HCT116 (cell line): ENCODE measurements at regions not wholly inside any gene's neighbourhood (a gene's known extent, or its start where the extent isn't known, plus 50 kb on each side); places are given as distances from the start of the nearest gene placed in this dataset.

Source experiments
- ATAC-seq: fragments of 200-7000 bp; cut with Tn5 transposase; 2 replicates; pipeline ENCODE4 v1.9.1; 2020; ENCODE audit warnings: mild to moderate bottlenecking, moderate library complexity
- BruUV-seq: library from RNA; stranded (reverse); fragments of 400-500 nt; replicated peaks from 2 replicates; lab custom pipeline; 2021; lab: Mats Ljungman, UMichigan
- CTCF ChIA-PET: fragments of 300-600 bp; sonication (Branson Sonifier 250); formaldehyde crosslinking; loops from one replicate; lab custom pipeline; 2021; ENCODE audit warnings: antibody characterized with exemption; lab: Charles Lee
- POLR2A ChIA-PET: fragments of 300-600, 350-600 bp; sonication (Branson Sonifier 250); formaldehyde crosslinking; loops from one replicate; lab custom pipeline; 2021; ENCODE audit warnings: antibody characterized with exemption; lab: Charles Lee
- RAD21 ChIA-PET, 2 experiments: fragments of 300-600 bp; sonication (Branson Sonifier 250); formaldehyde crosslinking; loops; one replicate each; lab custom pipeline; 2023; ENCODE audit warnings: low total read pairs in 2 of 2; ENCODE audit not compliant: uncharacterized antibody in 2 of 2, unreplicated experiment in 2 of 2, low non-redundant PET in 1 of 2; lab: Charles Lee
- DNase-seq: peaks from one replicate; pipeline ENCODE4 v3.0.0-alpha.2; 2010; ENCODE audit warnings: low read depth, low spot score
- H2AFZ ChIP-seq: fragments of 200-600 bp; shearing (Covaris generic), sonication (generic); 2 replicates; pipeline ENCODE4 v1.6.1; 2017; ENCODE audit warnings: low read depth, mixed run types, mixed read lengths, antibody characterized with exemption, low read length; ENCODE audit not compliant: poor library complexity, severe bottlenecking
- H3K27ac ChIP-seq: 2 replicates; pipeline ENCODE4 v1.5.1; 2012; ENCODE audit warnings: low read depth, low read length
- H3K27me3 ChIP-seq: fragments of 200-600 bp; sonication (generic); 2 replicates; pipeline ENCODE4 v1.6.1; 2016; ENCODE audit warnings: mixed run types, low read length, mixed read lengths; ENCODE audit not compliant: insufficient read depth
- H3K36me3 ChIP-seq, 2 experiments: fragments of 200-500 bp in 1 of 2; fragments of 200-600 bp in 1 of 2; sonication (Bioruptor generic) in 1 of 2; sonication (generic) in 1 of 2; 2 replicates each; pipeline versions ENCODE4 v1.5.1 to v1.6.1; 2014 to 2016; ENCODE audit warnings: low read length in 2 of 2, inconsistent platforms in 1 of 2, mixed read lengths in 1 of 2, mixed run types in 1 of 2; ENCODE audit not compliant: insufficient read depth in 2 of 2, control insufficient read depth in 1 of 2
- H3K4me1 ChIP-seq, 2 experiments: fragments of 200-600 bp in 1 of 2; sonication (generic) in 1 of 2; 2 replicates each; pipeline versions ENCODE4 v1.5.1 to v1.6.1; 2012 to 2017; ENCODE audit warnings: low read length in 2 of 2, inconsistent platforms in 1 of 2, mild to moderate bottlenecking in 1 of 2, mixed read lengths in 1 of 2, mixed run types in 1 of 2, moderate library complexity in 1 of 2; ENCODE audit not compliant: insufficient read depth in 2 of 2, control insufficient read depth in 1 of 2
- H3K4me2 ChIP-seq: fragments of 200-600 bp; sonication (generic); 2 replicates; pipeline ENCODE4 v1.6.1; 2017; ENCODE audit warnings: mixed run types, low read length, mixed read lengths
- H3K4me3 ChIP-seq, 2 experiments: fragments of 200-600 bp in 1 of 2; sonication (generic) in 1 of 2; replicated peaks in 1 of 2; 2 replicates each; pipeline ENCODE4 v1.5.1; 2011 to 2016; ENCODE audit warnings: low read length in 2 of 2, control low read depth in 1 of 2, low read depth in 1 of 2, mild to moderate bottlenecking in 1 of 2, mixed read lengths in 1 of 2, mixed run types in 1 of 2
- H3K79me2 ChIP-seq: fragments of 200-600 bp; sonication (generic); 2 replicates; pipeline ENCODE4 v1.6.1; 2017; ENCODE audit warnings: mild to moderate bottlenecking, mixed run types, low read length, moderate library complexity, mixed read lengths; ENCODE audit not compliant: insufficient read depth
- H3K9ac ChIP-seq: fragments of 200-600 bp; sonication (generic); 2 replicates; pipeline ENCODE4 v1.6.1; 2016; ENCODE audit warnings: low read length, mixed read lengths
- H3K9me2 ChIP-seq: fragments of 200-600 bp; sonication (generic), shearing (Covaris generic); 2 replicates; pipeline ENCODE4 v1.6.1; 2017; ENCODE audit warnings: mixed run types, mild to moderate bottlenecking, moderate library complexity; ENCODE audit not compliant: insufficient read depth
- H3K9me3 ChIP-seq, 2 experiments: fragments of 200-500 bp in 1 of 2; fragments of 200-600 bp in 1 of 2; sonication (Bioruptor generic) in 1 of 2; sonication (generic) in 1 of 2; 2 replicates each; pipeline ENCODE4 v1.6.1; 2014 to 2017; ENCODE audit warnings: low read length in 2 of 2, mixed read lengths in 2 of 2, inconsistent platforms in 1 of 2, low read depth in 1 of 2, mild to moderate bottlenecking in 1 of 2, mixed run types in 1 of 2, moderate library complexity in 1 of 2; ENCODE audit not compliant: control insufficient read depth in 1 of 2, insufficient read depth in 1 of 2
- H4K20me1 ChIP-seq: fragments of 200-600 bp; sonication (generic), shearing (Covaris generic); 2 replicates; pipeline ENCODE4 v1.6.1; 2017; ENCODE audit warnings: mixed run types, mild to moderate bottlenecking, moderate library complexity; ENCODE audit not compliant: insufficient read depth
- CBX3 ChIP-seq: IDR thresholded peaks from 2 replicates; pipeline ENCODE4 v1.6.1; 2012; ENCODE audit warnings: low read depth
- ELF1 ChIP-seq: IDR thresholded peaks from 2 replicates; pipeline ENCODE4 v1.6.1; 2012; ENCODE audit warnings: low read depth, borderline replicate concordance
- EZH2phosphoT487 ChIP-seq: fragments of 200-600 bp; IDR thresholded peaks from 2 replicates; pipeline ENCODE4 v1.6.1; 2018; ENCODE audit warnings: antibody characterized with exemption, borderline replicate concordance
- SRF ChIP-seq: IDR thresholded peaks from 2 replicates; pipeline ENCODE4 v1.6.1; 2012; ENCODE audit warnings: low read depth
- ZNF274 ChIP-seq: fragments of 200-500 bp; sonication (Bioruptor generic); IDR thresholded peaks from 2 replicates; pipeline ENCODE4 v1.6.1; 2014; ENCODE audit warnings: mild to moderate bottlenecking, low read depth, low read length, inconsistent platforms
- intact Hi-C: fragments of 100-400 bp; cut with micrococcal nuclease; formaldehyde crosslinking; loops from 2 replicates; pipeline ENCODE4 v1.10.0; 2022

DNA sequence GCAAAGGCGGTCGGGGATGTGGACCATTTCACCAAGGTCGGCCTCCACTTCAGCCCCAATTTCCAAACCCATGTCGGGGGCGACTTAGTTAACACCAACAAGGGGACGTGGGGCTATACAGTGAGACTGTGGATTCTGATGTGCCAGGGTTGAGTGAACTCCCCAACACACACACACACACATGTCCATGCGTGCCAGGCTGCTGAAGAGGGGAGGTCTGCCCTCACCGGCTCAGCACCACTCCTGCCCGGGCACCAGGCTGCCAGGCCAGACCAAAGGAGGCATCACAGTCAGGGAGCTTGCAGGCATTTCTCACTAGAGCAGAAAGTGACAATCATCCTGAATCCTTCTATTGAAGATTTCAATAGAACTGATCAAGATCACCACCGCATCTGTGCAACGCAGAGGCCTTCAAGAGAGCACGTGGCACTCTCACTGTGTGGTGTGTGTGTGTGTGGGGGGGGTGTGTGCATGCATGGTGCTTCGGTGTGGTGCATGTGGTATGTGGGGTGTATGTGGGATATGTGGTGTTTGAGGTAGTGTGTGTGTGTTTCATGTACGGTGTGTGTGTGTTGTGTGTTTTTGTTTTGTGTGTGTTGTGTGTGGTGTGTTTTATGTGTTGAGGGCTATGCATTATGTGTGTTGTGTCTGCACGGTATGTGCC, 403.5 kb upstream of the RNF32 start (continued):
- TF ChIP-seq SRF = no peak
- TF ChIP-seq, all 23 proteins: peak for 0

DNA sequence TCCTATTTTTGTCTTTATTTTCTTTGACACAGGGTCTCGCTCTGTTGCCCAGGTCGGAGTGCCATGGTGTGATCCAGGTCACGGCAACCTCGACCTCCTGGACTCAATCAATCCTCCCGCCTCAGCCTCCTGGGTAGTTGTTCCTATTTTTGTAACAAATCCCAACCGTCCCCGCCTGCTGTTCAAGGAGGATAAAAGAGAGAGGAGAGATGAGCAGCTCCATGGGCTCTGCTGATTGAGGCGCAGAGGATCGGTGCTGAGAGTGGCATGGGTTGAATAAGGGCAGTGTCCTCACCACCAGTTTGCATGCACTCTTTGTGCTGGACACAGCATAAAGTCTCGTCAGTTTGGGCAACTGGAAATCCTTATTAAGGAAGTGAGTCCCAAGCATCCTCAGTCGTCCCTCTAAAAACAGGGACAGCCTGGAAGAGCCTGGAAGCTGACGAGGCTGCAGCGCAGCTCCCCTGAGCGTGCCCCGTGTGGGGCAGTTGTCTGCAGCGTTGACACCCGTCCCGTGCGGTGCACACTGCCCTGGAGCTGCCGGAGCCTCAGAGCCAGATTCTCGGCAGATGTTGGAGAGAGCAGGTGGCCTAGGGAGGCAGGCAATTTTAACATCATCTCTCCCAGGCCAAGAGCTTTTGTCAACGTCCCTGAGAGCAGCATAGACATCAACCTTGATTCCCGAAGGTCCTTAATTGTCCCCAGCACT, 404.2 kb upstream of the RNF32 start:
- BruUV-seq = no TSS peak
- no peak overlapping the region for H3K4me3 ChIP-seq
- no peak overlapping the region for H3K27ac ChIP-seq
- no peak overlapping the region for H3K9ac ChIP-seq
- intact Hi-C loops = no loop called here
- no peaks in the 10 kb centered on the region for H3K9me2 ChIP-seq
- H3K4me2 ChIP-seq = no peak overlapping the region
- H3K27me3 ChIP-seq = 0 out of 2 replicates have a peak, but pooled peaks cover 4% of the 10 kb centered on the region
- ChIA-PET POLR2A (no interaction called here), CTCF (no interaction called here), RAD21 (no interaction called here)
- no peaks in the 10 kb centered on the region for H3K79me2 ChIP-seq
- no peaks in the 10 kb centered on the region for H3K36me3 ChIP-seq
- no peak for DNase-seq
- no peak overlapping the region for H2AFZ ChIP-seq
- H3K9me3 ChIP-seq = no peaks in the 10 kb centered on the region
- no peak for ATAC-seq
- H3K4me1 ChIP-seq = no peaks in the 10 kb centered on the region
- no peak for TF ChIP-seq ZNF274
- TF ChIP-seq CBX3 = no peak
- TF ChIP-seq EZH2phosphoT487 = no peak
- TF ChIP-seq ELF1 = no peak
- no peaks in the 10 kb centered on the region for H4K20me1 ChIP-seq
